GM18508 (cell line): ENCODE measurements at regions not wholly inside any gene's neighbourhood (a gene's known extent, or its start where the extent isn't known, plus 50 kb on each side); places are given as distances from the start of the nearest gene placed in this dataset.
A peak's percentile ranks its signal among the peaks of the same experiment; 100 is the strongest.

Source experiments
- ATAC-seq: cut with Tn5 transposase; IDR thresholded peaks from one replicate; pipeline ENCODE4 v1.9.1; 2021; ENCODE audit warnings: moderate number of reproducible peaks; ENCODE audit not compliant: insufficient read depth, unreplicated experiment

DNA sequence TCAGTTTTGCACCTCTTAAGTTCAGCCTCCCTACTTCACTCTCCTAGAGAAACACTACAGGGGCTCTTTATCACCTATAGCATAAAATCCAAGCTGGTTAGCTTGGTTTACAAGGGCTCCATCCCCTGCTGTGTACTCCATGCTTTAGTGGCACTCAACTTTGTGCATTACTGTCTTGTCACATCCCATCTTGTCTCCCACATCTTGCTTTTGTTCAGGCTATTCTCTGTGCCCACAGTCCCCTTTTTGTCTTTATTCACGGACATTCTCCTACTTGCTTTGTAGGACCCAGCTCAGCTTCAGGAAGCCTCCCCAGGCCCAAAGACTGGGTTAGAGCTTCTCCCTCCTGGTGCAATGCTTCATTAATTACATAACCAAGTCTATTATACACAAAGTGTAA lies 107.9 kb upstream of the SPACA1 start:
- no peak for ATAC-seq

- no peak for ATAC-seq
Measured at GRCh38 chr6:87938287-87938686, 109.4 kb upstream of the SPACA1 start.

DNA sequence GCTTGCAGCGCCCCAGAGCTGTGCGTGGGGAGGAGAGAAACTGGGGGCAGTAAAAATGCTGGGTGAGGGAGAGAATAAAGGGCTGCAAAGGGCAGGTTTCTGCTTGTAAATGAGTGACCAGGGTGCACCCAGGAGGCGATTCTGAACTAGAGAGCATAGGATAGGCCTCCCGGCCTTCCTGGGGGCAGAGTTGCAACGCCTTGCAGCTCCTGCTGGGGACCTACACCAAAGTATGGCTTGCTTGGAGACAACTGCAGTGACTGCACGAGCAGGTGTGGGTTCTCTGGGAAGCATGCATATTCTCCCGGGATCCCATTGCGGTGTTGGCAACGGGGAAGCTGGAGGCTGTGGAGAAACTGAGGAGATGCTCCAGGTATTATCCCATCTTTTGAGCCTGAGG lies 111.6 kb upstream of the SPACA1 start:
- ATAC-seq = no peak

DNA sequence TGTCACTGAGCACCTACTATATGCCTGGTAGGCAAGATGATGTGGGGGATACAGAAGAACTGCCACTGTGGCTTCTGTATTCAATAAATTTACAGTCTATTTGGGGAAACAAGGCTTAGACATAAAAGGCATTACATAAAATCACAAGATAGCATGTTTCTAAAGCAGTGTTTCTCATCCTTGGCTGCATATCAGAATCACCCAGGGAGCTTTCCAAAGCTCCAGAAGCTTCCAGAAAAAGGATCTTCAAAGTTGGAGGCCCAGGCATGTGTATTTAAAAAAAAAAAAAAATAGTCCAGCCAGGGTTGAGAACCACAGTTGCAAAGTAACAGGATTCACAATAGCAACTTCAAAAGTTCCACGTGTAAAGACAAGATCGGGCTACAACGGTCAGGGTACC lies 112.4 kb upstream of the SPACA1 start:
- no peak for ATAC-seq

GRCh38 chr6:87932361-87932760 lies 115.3 kb upstream of the SPACA1 start:
- ATAC-seq = no peak

GRCh38 chr6:87929843-87930288 lies 117.8 kb upstream of the SPACA1 start:
- no peak for ATAC-seq

GRCh38 chr6:87926687-87927086 lies 121.0 kb upstream of the SPACA1 start:
- ATAC-seq = no peak

DNA sequence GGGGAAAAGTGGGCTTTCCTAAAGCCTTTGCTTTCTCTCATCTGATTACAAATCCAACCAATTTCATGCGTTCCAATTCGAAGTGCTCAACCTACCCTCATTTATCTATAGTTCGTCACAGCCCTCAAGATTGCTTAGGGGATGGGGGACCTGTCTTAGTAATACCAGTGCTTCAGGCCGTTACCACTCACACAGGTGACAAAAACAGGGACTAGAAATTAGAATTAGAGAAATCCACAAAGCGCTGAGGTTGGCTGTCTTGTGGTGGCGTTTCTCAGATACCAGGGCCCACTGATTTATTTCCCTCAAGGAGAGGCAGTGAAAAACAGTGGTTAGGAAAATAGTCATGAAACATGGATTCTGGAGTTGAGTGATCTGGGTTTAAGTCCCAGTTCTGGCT lies 121.6 kb upstream of the SPACA1 start:
- no peak for ATAC-seq

GRCh38 chr6:87925373-87926060 lies 122.1 kb upstream of the SPACA1 start:
- ATAC-seq = peak; percentile 39

DNA sequence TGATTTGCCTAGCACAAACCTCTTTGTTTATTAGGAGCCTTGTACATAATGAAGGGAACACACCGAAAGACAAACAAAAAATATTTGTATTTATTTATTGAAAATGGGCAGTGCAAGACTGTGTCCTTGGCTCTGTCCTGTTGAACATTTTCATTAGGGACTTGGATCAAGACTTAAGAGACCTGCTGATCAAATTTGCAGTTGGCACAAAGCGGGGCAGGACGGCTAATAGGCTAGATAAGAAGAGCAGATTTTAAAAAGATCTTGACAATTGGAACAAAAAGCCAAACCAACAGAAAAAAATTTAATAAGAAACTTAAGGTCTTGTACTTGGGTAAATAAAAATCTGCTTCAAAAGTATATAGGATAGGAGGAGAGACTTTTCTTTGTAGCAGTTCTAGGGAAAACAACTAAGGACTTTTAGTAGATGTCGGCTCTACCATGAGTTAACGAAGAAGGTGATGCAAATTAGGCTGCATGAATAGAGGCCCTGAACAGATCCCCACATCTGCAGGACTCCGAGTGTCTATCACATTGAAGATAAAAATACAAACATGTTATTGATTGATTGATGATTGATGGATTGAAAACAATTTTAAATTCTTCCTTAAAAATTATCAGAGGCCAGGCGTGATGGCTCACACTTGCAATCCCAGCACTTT lies 124.1 kb upstream of the SPACA1 start:
- no peak for ATAC-seq

GRCh38 chr6:87922947-87923330 lies 124.7 kb upstream of the SPACA1 start:
- ATAC-seq = peak; percentile 76

DNA sequence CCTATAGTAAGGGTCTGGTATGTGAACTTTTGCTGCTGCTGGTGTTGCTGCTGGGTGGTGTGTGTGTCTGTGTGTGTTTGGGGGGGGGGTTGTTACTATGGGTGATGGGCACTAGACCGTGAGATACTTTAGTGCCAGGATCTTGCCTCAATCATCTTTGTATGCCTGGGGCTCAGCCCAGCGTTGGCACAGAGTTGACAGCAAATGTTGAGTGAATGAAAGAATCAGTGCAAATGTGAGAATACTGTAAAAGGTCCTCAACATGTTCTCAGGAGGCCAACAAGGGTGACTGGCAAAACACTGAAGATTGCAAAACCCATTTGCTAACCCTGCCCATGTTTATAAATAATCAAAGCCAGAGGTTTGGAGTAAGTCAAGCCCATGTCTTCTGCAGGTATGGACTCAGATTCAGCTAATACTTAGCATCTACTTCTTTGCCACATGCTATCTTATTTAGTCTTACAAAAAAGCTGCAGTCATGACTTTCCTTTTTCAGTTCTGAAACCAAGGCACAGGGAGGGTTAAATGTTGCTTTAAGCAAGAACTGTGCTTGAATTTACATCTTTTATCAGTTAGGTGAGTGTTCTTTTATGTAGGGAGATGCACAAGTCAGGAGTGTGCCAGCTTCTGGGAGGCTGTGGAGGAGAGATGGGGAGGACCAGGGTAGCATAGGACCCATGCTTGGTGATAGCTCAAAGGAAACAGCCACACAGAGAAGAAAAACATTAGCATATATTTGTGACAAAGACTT lies 125.3 kb upstream of the SPACA1 start:
- peak; percentile 1 for ATAC-seq

DNA sequence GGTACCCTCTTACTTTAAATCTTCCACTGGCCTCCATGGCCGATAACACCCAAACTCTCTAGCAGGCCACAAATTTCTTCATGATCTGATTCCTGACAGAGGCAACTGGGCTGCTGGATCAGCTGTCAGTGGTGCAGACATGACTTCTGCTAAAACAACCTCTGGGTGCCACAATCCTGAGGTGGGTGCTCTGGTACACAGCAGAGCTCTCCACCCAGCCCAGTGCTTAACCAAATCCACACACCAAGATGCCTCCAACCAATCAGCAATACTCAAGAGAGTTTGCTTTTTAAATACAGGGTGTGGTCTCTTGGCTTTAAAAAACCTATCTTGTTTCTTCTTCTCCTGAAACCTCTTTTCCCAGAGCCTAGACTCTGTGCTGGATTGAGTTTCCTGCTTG lies 126.6 kb upstream of the SPACA1 start:
- ATAC-seq = no peak

- no peak for ATAC-seq
Measured at GRCh38 chr6:87920245-87920644, 127.4 kb upstream of the SPACA1 start.

- no peak for ATAC-seq
Measured at GRCh38 chr6:87919416-87919815, 128.2 kb upstream of the SPACA1 start.

DNA sequence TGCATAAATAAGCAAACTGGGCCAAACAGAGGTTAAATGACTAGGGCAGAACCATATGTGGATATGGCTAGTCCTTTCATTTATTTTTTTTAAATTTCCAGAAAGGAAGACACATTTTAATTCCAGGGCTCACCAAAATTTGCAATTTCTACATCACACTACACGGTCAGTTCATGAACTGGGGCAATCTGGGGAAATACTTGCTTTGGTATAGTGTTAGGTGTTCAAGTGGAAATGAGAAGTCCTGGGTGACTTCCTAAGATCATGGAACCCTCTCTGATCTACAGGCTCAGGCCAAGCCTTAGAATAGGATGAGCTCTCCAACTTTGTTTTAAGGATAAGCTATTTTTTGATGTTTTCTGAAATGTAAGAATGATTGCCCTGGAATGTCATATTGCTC lies 128.6 kb upstream of the SPACA1 start:
- no peak for ATAC-seq

GRCh38 chr6:87918461-87918941 lies 129.1 kb upstream of the SPACA1 start:
- ATAC-seq = no peak

GRCh38 chr6:87917886-87918285 lies 129.8 kb upstream of the SPACA1 start:
- no peak for ATAC-seq

DNA sequence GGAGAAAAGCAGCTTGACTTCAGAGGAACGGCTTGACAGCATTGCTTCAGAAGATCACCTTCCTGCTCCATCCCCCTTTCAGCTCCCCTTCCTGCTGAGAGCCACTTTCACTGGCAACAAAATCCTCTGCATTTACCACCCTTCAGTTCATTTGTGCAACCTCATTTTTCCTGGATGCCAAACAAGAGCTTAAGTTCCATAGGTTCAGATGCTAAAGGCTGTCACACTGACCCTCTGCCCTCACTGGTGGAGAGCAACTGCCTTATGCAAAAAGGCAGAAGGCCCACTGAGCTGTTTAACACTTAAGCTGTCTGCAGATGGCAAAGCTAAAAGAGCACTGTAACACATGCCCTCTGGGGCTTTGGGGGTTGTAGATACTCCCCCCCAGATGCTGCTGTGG lies 131.2 kb upstream of the SPACA1 start:
- ATAC-seq = no peak

DNA sequence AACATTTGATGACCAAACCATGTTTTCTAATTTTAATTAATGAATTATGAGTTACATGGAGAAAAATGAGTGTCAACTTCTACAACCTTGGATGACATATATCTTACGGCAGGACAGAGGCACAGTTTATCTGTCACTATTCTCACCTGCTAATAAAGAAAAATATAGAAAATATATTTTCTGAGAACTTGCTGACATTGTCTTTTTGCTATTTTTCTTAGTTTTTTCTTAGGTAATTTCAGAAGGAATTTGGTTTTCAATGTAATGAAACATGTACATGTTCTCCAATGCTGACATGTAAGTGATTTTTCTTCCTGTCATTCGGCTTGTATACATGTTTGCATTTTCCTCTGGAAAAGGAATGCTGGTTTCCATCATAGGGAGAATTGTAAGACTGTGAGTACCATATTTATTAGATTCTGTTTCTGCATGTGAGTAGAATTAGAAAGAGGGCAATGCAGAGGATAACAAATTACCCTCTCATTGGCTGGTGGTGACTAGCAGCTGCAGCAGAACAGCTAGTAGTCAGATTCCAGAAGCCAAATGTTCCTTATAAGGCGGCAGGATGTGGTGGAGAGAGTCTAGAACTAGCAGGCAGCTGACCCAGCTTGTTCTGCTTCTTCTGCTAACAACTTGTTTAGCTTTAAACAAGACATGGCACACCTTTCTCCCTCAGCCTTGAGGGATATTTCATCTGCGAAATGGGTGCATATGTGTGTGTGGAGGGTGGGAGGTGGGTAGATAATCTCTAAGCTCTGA lies 132.8 kb upstream of the SPACA1 start:
- no peak for ATAC-seq

DNA sequence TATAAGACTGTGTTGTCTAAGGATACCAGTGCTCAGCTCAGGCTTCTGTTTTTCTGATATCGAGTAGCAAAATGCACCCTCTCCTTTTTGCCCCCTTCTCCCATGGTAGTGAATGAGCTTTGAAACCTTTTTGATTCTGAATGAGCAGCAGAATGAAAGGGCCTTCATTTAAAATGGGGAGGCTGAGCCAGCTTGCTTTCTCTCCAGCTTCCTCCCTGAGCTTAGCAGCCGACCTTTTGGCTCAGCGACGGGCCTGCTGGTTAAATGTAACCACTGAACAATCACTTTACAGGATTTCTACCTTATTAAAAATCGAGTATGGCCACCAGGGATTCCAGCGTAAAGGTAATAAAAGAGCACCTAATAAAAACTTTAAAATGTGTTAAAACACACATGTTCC lies 133.7 kb upstream of the SPACA1 start:
- ATAC-seq = no peak
